ENCODE measurements at regions not wholly inside any gene's neighbourhood (a gene's known extent, or its start where the extent isn't known, plus 50 kb on each side); places are given as distances from the start of the nearest gene placed in this dataset.

- TF ChIP-seq CTCF (IDR thresholded peaks at IDR 0.05) (no peak), POLR2A (IDR thresholded peaks at IDR 0.05) (no peak)
These were observed 164.2 kb downstream of the CDH19 start for GRCh38 chr18:66439670-66440069.
